ENCODE measurements at regions not wholly inside any gene's neighbourhood (a gene's known extent, or its start where the extent isn't known, plus 50 kb on each side); places are given as distances from the start of the nearest gene placed in this dataset.

- no peak for TF ChIP-seq CTCF (IDR thresholded peaks at IDR 0.05; ENCODE audit: borderline replicate concordance, extremely low read depth, low read length, poor library complexity, severe bottlenecking)
- no peak for TF ChIP-seq EZH2 (IDR thresholded peaks at IDR 0.05; ENCODE audit: borderline replicate concordance, low read depth, low read length, severe bottlenecking)
Measured at GRCh38 chr3:14319654-14320182, 82.7 kb upstream of the SLC6A6 start.

Measured in DND-41 (cell line).